ENCODE measurements at regions not wholly inside any gene's neighbourhood (a gene's known extent, or its start where the extent isn't known, plus 50 kb on each side); places are given as distances from the start of the nearest gene placed in this dataset.
"Not testable (repeated sequence)": the region's sequence is repeated elsewhere in the genome, so short reads cannot be mapped to it uniquely, and the experiment has no call there.

- no peak for DNase-seq
Measured at GRCh38 chr7:145795132-145795531, 321.5 kb upstream of the CNTNAP2 start.

GRCh38 chr7:145784809-145785780, 331.5 kb upstream of the CNTNAP2 start:
- DNase-seq, result no peak

- DNase-seq, result not testable (repeated sequence)
Measured at GRCh38 chr7:145781388-145781787, 335.2 kb upstream of the CNTNAP2 start.

GRCh38 chr7:145779140-145779539, 337.5 kb upstream of the CNTNAP2 start:
- no peak for DNase-seq

- DNase-seq, result no peak
Measured at GRCh38 chr7:145774777-145775176, 341.8 kb upstream of the CNTNAP2 start.

GRCh38 chr7:145753004-145753403, 363.6 kb upstream of the CNTNAP2 start:
- no peak for DNase-seq

- DNase-seq, result no peak
Measured at GRCh38 chr7:145737617-145738016, 379.0 kb upstream of the CNTNAP2 start.

GRCh38 chr7:145735061-145735460, 381.5 kb upstream of the CNTNAP2 start:
- no peak for DNase-seq

- DNase-seq, result no peak
Measured at GRCh38 chr7:145732521-145732920, 384.1 kb upstream of the CNTNAP2 start.

GRCh38 chr7:145729691-145730090, 386.9 kb upstream of the CNTNAP2 start:
- no peak for DNase-seq

GRCh38 chr7:145718129-145718528, 398.5 kb upstream of the CNTNAP2 start:
- no peak for DNase-seq

GRCh38 chr7:145700488-145700887, 416.1 kb upstream of the CNTNAP2 start:
- DNase-seq, result no peak

GRCh38 chr7:145698526-145699262, 417.9 kb upstream of the CNTNAP2 start:
- no peak for DNase-seq

- DNase-seq, result not testable (repeated sequence)
Measured at GRCh38 chr7:145697412-145698107, 419.0 kb upstream of the CNTNAP2 start.

GRCh38 chr7:145696071-145696470, 420.5 kb upstream of the CNTNAP2 start:
- DNase-seq, result no peak

- DNase-seq, result no peak
Measured at GRCh38 chr7:145692237-145692950, 424.2 kb upstream of the CNTNAP2 start.

GRCh38 chr7:145691377-145691914, 425.2 kb upstream of the CNTNAP2 start:
- no peak for DNase-seq

- no peak for DNase-seq
Measured at GRCh38 chr7:145681646-145682045, 435.0 kb upstream of the CNTNAP2 start.

GRCh38 chr7:145681159-145681558, 435.4 kb upstream of the CNTNAP2 start:
- DNase-seq, result no peak

GRCh38 chr7:145665499-145666258, 450.9 kb upstream of the CNTNAP2 start:
- no peak for DNase-seq

Data from anterior cingulate cortex (tissue), 58 donors.